ENCODE measurements at regions not wholly inside any gene's neighbourhood (a gene's known extent, or its start where the extent isn't known, plus 50 kb on each side); places are given as distances from the start of the nearest gene placed in this dataset.

GRCh38 chr18:44473394-44474066 is 207.2 kb upstream of the SETBP1 start:
- Histone ChIP-seq H3K23ac (ENCODE audit: low read length) (no peak overlapping the region), H4K12ac (ENCODE audit: low read depth, low read length) (no peak overlapping the region), H2BK120ac (ENCODE audit: insufficient read depth, low read length, poor library complexity) (no peak overlapping the region), H3K9ac (ENCODE audit: low read length) (no peak overlapping the region), H3K4me2 (ENCODE audit: low read length) (no peak overlapping the region), H3K14ac (ENCODE audit: low read length) (no peak overlapping the region), H2AK5ac (ENCODE audit: low read length) (no peak overlapping the region), H3K4me1 (ENCODE audit: control insufficient read depth in 1 of 2, insufficient read depth in 2 of 2, low read length in 2 of 2) (no peaks in the 10 kb centered on the region), H4K91ac (ENCODE audit: low read depth, low read length) (no peak overlapping the region), H3K79me1 (ENCODE audit: low read length) (no peaks in the 10 kb centered on the region), H3K27me3 (ENCODE audit: insufficient read depth, low read length) (no peaks in the 10 kb centered on the region), H4K8ac (ENCODE audit: low read depth, low read length) (no peak overlapping the region), H3K36me3 (ENCODE audit: control insufficient read depth in 1 of 2, insufficient read depth in 2 of 2, low read length in 2 of 2) (no peaks in the 10 kb centered on the region), H2AFZ (ENCODE audit: insufficient read depth, low read length, poor library complexity) (no peak overlapping the region), H3K4ac (ENCODE audit: low read depth, low read length) (no peak overlapping the region), H3K79me2 (ENCODE audit: control insufficient read depth, insufficient read depth, low read length, poor library complexity) (no peaks in the 10 kb centered on the region), H3K18ac (ENCODE audit: low read length) (no peak overlapping the region), H3K27ac (ENCODE audit: low read depth, low read length) (no peak overlapping the region), H3K9me3 (ENCODE audit: insufficient read depth, low read depth, low read length) (peaks cover 1% of the 10 kb centered on the region), H3K4me3 (ENCODE audit: low read depth, low read length) (no peak overlapping the region), H2BK5ac (ENCODE audit: low read depth, low read length, poor library complexity) (no peak overlapping the region), H2BK12ac (ENCODE audit: low read length) (no peak overlapping the region)
- WGBS (ENCODE audit: extremely low coverage, insufficient coverage, insufficient read length): no CpG with 5 or more reads among the region's 2 CpGs
- peak; percentile 62 to 92 for DNase-seq

DNA sequence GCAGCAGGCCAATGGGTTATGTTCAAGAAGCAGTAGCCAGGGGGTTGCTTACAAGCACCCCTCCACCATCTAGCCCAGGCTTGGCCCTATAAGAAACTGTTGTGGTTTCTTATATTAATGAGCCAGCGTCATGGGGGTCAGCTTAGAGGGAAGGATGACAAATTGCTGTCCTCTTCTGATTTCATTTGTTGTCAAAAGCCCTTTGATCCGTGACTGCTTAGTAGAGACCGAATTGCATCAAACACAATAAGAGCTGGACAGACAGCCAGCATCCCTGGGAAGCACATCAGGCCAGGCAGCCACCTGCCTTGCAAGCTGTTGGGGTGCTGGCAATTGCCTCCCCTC is 206.6 kb upstream of the SETBP1 start:
- Histone ChIP-seq H3K79me1 (ENCODE audit: low read length) (no peaks in the 10 kb centered on the region), H3K79me2 (ENCODE audit: control insufficient read depth, insufficient read depth, low read length, poor library complexity) (no peaks in the 10 kb centered on the region), H4K8ac (ENCODE audit: low read depth, low read length) (no peak overlapping the region), H3K4me3 (ENCODE audit: low read depth, low read length) (no peak overlapping the region), H2BK5ac (ENCODE audit: low read depth, low read length, poor library complexity) (no peak overlapping the region), H3K4me2 (ENCODE audit: low read length) (no peak overlapping the region), H3K4ac (ENCODE audit: low read depth, low read length) (no peak overlapping the region), H2AK5ac (ENCODE audit: low read length) (no peak overlapping the region), H3K36me3 (ENCODE audit: control insufficient read depth in 1 of 2, insufficient read depth in 2 of 2, low read length in 2 of 2) (no peaks in the 10 kb centered on the region), H2AFZ (ENCODE audit: insufficient read depth, low read length, poor library complexity) (no peak overlapping the region), H3K23ac (ENCODE audit: low read length) (no peak overlapping the region), H3K18ac (ENCODE audit: low read length) (no peak overlapping the region), H3K9me3 (ENCODE audit: insufficient read depth, low read depth, low read length) (peaks cover 2% of the 10 kb centered on the region), H3K27ac (ENCODE audit: low read depth, low read length) (no peak overlapping the region), H3K4me1 (ENCODE audit: control insufficient read depth in 1 of 2, insufficient read depth in 2 of 2, low read length in 2 of 2) (no peaks in the 10 kb centered on the region), H2BK120ac (ENCODE audit: insufficient read depth, low read length, poor library complexity) (no peak overlapping the region), H3K27me3 (ENCODE audit: insufficient read depth, low read length) (no peaks in the 10 kb centered on the region), H4K91ac (ENCODE audit: low read depth, low read length) (no peak overlapping the region), H3K9ac (ENCODE audit: low read length) (no peak overlapping the region), H3K14ac (ENCODE audit: low read length) (no peak overlapping the region), H4K12ac (ENCODE audit: low read depth, low read length) (no peak overlapping the region), H2BK12ac (ENCODE audit: low read length) (no peak overlapping the region)
- no peak for DNase-seq
- WGBS (ENCODE audit: extremely low coverage, insufficient coverage, insufficient read length): no CpG with 5 or more reads among the region's 3 CpGs

DNA sequence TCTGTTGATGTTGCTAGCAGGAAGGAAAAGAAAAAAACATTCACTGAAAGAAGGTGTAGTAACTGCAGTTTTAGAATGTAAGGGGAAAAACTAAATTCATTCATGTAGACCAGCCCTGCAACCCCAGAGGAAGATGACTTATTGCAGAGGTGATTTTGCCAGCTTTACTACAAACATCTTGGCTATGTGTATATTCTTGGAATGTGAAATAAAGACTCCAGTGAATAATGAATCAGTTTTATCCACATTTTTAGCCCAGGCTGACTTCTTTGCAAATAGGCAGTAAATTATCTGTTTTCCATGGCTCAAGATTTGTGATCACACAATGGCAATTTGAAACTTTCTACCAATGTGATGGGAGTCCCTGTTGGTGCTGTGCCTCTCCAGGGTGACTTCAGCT is 206.1 kb upstream of the SETBP1 start:
- Histone ChIP-seq H2AFZ (ENCODE audit: insufficient read depth, low read length, poor library complexity) (no peak overlapping the region), H2BK5ac (ENCODE audit: low read depth, low read length, poor library complexity) (no peak overlapping the region), H3K27me3 (ENCODE audit: insufficient read depth, low read length) (no peaks in the 10 kb centered on the region), H3K4me1 (ENCODE audit: control insufficient read depth in 1 of 2, insufficient read depth in 2 of 2, low read length in 2 of 2) (no peaks in the 10 kb centered on the region), H3K9ac (ENCODE audit: low read length) (no peak overlapping the region), H3K4me3 (ENCODE audit: low read depth, low read length) (no peak overlapping the region), H3K18ac (ENCODE audit: low read length) (no peak overlapping the region), H4K12ac (ENCODE audit: low read depth, low read length) (no peak overlapping the region), H3K23ac (ENCODE audit: low read length) (no peak overlapping the region), H2AK5ac (ENCODE audit: low read length) (no peak overlapping the region), H3K79me2 (ENCODE audit: control insufficient read depth, insufficient read depth, low read length, poor library complexity) (no peaks in the 10 kb centered on the region), H3K4me2 (ENCODE audit: low read length) (no peak overlapping the region), H4K8ac (ENCODE audit: low read depth, low read length) (no peak overlapping the region), H2BK12ac (ENCODE audit: low read length) (no peak overlapping the region), H3K36me3 (ENCODE audit: control insufficient read depth in 1 of 2, insufficient read depth in 2 of 2, low read length in 2 of 2) (no peaks in the 10 kb centered on the region), H3K27ac (ENCODE audit: low read depth, low read length) (no peak overlapping the region), H2BK120ac (ENCODE audit: insufficient read depth, low read length, poor library complexity) (no peak overlapping the region), H4K91ac (ENCODE audit: low read depth, low read length) (no peak overlapping the region), H3K79me1 (ENCODE audit: low read length) (no peaks in the 10 kb centered on the region), H3K14ac (ENCODE audit: low read length) (no peak overlapping the region), H3K4ac (ENCODE audit: low read depth, low read length) (no peak overlapping the region), H3K9me3 (ENCODE audit: insufficient read depth, low read depth, low read length) (peaks cover 7% of the 10 kb centered on the region)
- peak in 1 of 2 donors; percentile 8 for DNase-seq

DNA sequence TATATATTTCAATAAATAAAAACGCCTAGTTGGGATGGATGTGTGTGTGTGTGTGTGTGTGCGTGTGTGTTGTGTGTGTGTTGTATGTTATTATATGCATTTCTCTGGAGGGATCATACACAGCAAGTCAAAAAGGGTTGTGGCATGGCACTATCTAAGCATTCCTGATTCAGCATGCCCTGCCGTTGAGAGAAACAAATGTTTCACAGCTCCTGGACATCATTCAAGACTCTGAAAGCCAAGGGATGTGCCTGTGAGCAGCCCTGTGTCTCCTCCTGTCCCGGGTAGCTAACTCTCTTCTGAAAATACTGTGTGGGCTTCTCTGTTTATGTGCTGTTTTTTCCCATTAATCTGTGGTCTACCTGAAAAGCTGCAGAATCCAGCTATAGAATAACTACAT is 197.9 kb upstream of the SETBP1 start:
- Histone ChIP-seq H4K91ac (ENCODE audit: low read depth, low read length) (no peak overlapping the region), H3K79me2 (ENCODE audit: control insufficient read depth, insufficient read depth, low read length, poor library complexity) (no peaks in the 10 kb centered on the region), H3K27me3 (ENCODE audit: insufficient read depth, low read length) (no peaks in the 10 kb centered on the region), H3K18ac (ENCODE audit: low read length) (no peak overlapping the region), H2AFZ (ENCODE audit: insufficient read depth, low read length, poor library complexity) (no peak overlapping the region), H3K36me3 (ENCODE audit: control insufficient read depth in 1 of 2, insufficient read depth in 2 of 2, low read length in 2 of 2) (no peaks in the 10 kb centered on the region), H3K14ac (ENCODE audit: low read length) (no peak overlapping the region), H3K23ac (ENCODE audit: low read length) (no peak overlapping the region), H4K8ac (ENCODE audit: low read depth, low read length) (no peak overlapping the region), H2AK5ac (ENCODE audit: low read length) (no peak overlapping the region), H3K4me2 (ENCODE audit: low read length) (no peak overlapping the region), H3K4me3 (ENCODE audit: low read depth, low read length) (no peak overlapping the region), H2BK5ac (ENCODE audit: low read depth, low read length, poor library complexity) (no peak overlapping the region), H3K4ac (ENCODE audit: low read depth, low read length) (no peak overlapping the region), H3K4me1 (ENCODE audit: control insufficient read depth in 1 of 2, insufficient read depth in 2 of 2, low read length in 2 of 2) (no peaks in the 10 kb centered on the region), H4K12ac (ENCODE audit: low read depth, low read length) (no peak overlapping the region), H2BK120ac (ENCODE audit: insufficient read depth, low read length, poor library complexity) (no peak overlapping the region), H3K9me3 (ENCODE audit: insufficient read depth, low read depth, low read length) (peaks cover 11% of the 10 kb centered on the region), H2BK12ac (ENCODE audit: low read length) (no peak overlapping the region), H3K9ac (ENCODE audit: low read length) (no peak overlapping the region), H3K27ac (ENCODE audit: low read depth, low read length) (no peak overlapping the region), H3K79me1 (ENCODE audit: low read length) (no peaks in the 10 kb centered on the region)
- DNase-seq: no peak
- 100% methylated on average over 1 of the region's 4 CpGs for WGBS (ENCODE audit: extremely low coverage, insufficient coverage, insufficient read length)

Measured in trophoblast cell (in vitro differentiated cells and primary cell).